MCF 10A (cell line): ENCODE measurements at regions not wholly inside any gene's neighbourhood (a gene's known extent, or its start where the extent isn't known, plus 50 kb on each side); places are given as distances from the start of the nearest gene placed in this dataset.

Experiments used
- BruUV-seq: library from RNA; stranded (reverse); fragments of 400-500 nt; replicated peaks from 2 replicates; lab custom pipeline; 2021; lab: Mats Ljungman, UMichigan
- CTCF ChIA-PET: fragments of 300-600 bp; sonication (Branson Sonifier 250); formaldehyde crosslinking; extraction: SDS; loops from one replicate; lab custom pipeline; 2021; ENCODE audit warnings: antibody characterized with exemption, inconsistent platforms; lab: Yijun Ruan, JAX
- POLR2A ChIA-PET: fragments of 300-600, 350-650 bp; sonication (Branson Sonifier 250); formaldehyde crosslinking; extraction: SDS; loops from one replicate; lab custom pipeline; 2020; ENCODE audit warnings: antibody characterized with exemption, inconsistent platforms; lab: Yijun Ruan, JAX
- DNase-seq: peaks from one replicate; pipeline ENCODE4 v3.0.0-alpha.2; 2018; ENCODE audit not compliant: unreplicated experiment
- H3K27ac Mint-ChIP-seq: one replicate; pipeline ENCODE4 v1.8.0; 2022; ENCODE audit warnings: mild to moderate bottlenecking, low read depth, mixed read lengths; ENCODE audit not compliant: unreplicated experiment
- H3K27me3 Mint-ChIP-seq: one replicate; pipeline ENCODE4 v1.8.0; 2022; ENCODE audit warnings: mixed read lengths; ENCODE audit not compliant: insufficient read depth, unreplicated experiment
- H3K36me3 Mint-ChIP-seq: one replicate; pipeline ENCODE4 v1.8.0; 2022; ENCODE audit warnings: mild to moderate bottlenecking, moderate library complexity, mixed read lengths; ENCODE audit not compliant: insufficient read depth, unreplicated experiment
- H3K4me1 Mint-ChIP-seq: one replicate; pipeline ENCODE4 v1.8.0; 2022; ENCODE audit warnings: mixed read lengths; ENCODE audit not compliant: insufficient read depth, unreplicated experiment
- H3K4me3 Mint-ChIP-seq: one replicate; pipeline ENCODE4 v1.8.0; 2022; ENCODE audit warnings: mild to moderate bottlenecking, moderate library complexity, mixed read lengths; ENCODE audit not compliant: unreplicated experiment
- H3K9me3 Mint-ChIP-seq: one replicate; pipeline ENCODE4 v1.8.0; 2022; ENCODE audit warnings: mixed read lengths; ENCODE audit not compliant: unreplicated experiment
- intact Hi-C: fragments of 100-400 bp; cut with micrococcal nuclease; formaldehyde crosslinking; loops from 2 replicates; pipeline ENCODE4 v1.14.1; 2022
- TF ChIP-seq, protein P1 (sequence below): fragments of 200-600 bp; IDR thresholded peaks from one replicate; pipeline ENCODE4 v1.8.0; 2022; ENCODE audit warnings: antibody characterized with exemption, mild to moderate bottlenecking; ENCODE audit not compliant: unreplicated experiment

DNA sequence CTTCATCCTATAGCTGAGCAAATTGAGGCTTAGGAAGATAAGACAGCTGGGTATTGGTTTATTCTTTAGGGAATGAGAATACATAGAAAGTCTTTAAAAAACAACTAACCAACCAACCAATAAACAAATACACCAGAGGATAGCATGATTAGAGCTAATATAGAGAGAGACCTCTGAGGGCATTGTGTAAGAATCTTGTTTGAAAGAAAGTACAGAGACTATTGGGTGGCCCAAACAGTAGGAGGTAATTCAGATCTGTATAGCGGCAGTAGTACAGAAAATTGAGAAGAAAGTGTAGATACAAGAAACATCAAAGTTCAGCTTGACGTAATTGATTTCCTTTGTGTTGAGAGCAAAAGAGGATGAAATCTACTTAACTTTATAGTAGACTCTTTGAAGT lies 1951.0 kb upstream of the ADGRL3 start:
- Mint-ChIP-seq H3K4me3 (no peak overlapping the region), H3K27me3 (no peaks in the 10 kb centered on the region), H3K27ac (no peak overlapping the region), H3K9me3 (no peaks in the 10 kb centered on the region), H3K36me3 (no peaks in the 10 kb centered on the region), H3K4me1 (no peaks in the 10 kb centered on the region)
- CTCF ChIA-PET: interaction anchor here (0.5 to 0.9 kb wide), 4 partner anchors 10 to 1528 kb away, joined by 3 to 4 read pairs (median 3); no protein-coding TSS in a partner anchor
- POLR2A ChIA-PET: interaction anchor here (0.9 kb wide), 1 partner anchor 12 kb away, joined by 3 read pairs; no protein-coding TSS in a partner anchor
- BruUV-seq: no TSS peak
- DNase-seq: no peak
- TF ChIP-seq, protein P1, sequence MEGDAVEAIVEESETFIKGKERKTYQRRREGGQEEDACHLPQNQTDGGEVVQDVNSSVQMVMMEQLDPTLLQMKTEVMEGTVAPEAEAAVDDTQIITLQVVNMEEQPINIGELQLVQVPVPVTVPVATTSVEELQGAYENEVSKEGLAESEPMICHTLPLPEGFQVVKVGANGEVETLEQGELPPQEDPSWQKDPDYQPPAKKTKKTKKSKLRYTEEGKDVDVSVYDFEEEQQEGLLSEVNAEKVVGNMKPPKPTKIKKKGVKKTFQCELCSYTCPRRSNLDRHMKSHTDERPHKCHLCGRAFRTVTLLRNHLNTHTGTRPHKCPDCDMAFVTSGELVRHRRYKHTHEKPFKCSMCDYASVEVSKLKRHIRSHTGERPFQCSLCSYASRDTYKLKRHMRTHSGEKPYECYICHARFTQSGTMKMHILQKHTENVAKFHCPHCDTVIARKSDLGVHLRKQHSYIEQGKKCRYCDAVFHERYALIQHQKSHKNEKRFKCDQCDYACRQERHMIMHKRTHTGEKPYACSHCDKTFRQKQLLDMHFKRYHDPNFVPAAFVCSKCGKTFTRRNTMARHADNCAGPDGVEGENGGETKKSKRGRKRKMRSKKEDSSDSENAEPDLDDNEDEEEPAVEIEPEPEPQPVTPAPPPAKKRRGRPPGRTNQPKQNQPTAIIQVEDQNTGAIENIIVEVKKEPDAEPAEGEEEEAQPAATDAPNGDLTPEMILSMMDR: no peak
- intact Hi-C loops: loop anchor here (10.0 kb wide), 1 partner anchor 514 kb away; no protein-coding TSS in a partner anchor

DNA sequence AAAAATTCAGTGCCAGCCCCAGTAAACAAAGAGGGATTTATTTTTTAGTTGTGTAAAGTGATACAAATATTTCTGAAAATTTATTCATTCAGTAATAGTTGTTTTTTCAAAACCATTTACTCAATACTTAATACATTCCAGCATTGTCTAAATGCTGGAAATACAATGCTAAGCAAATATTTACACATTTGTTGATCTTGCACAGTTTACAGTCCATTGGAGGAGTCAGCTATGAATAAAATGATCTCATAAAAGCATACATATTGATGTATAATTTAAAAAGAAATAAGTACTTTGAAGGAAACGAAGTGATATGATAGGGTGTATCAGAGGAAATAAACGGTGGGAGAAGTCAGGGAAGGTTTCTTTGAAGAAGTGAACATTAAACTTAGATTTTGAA lies 1942.1 kb upstream of the ADGRL3 start:
- BruUV-seq: no TSS peak
- no peak overlapping the region for H3K4me3 Mint-ChIP-seq
- CTCF ChIA-PET: interaction anchor here (1.3 to 1.5 kb wide), 2 partner anchors 8 to 10 kb away, joined by 3 read pairs; no protein-coding TSS in a partner anchor
- intact Hi-C loops: no loop called here
- H3K4me1 Mint-ChIP-seq: no peaks in the 10 kb centered on the region
- POLR2A ChIA-PET: no interaction called here
- H3K9me3 Mint-ChIP-seq: peaks cover 7% of the 10 kb centered on the region
- H3K27me3 Mint-ChIP-seq: no peaks in the 10 kb centered on the region
- H3K27ac Mint-ChIP-seq: no peak overlapping the region
- no peaks in the 10 kb centered on the region for H3K36me3 Mint-ChIP-seq
- DNase-seq: no peak
- TF ChIP-seq, protein P1: no peak

DNA sequence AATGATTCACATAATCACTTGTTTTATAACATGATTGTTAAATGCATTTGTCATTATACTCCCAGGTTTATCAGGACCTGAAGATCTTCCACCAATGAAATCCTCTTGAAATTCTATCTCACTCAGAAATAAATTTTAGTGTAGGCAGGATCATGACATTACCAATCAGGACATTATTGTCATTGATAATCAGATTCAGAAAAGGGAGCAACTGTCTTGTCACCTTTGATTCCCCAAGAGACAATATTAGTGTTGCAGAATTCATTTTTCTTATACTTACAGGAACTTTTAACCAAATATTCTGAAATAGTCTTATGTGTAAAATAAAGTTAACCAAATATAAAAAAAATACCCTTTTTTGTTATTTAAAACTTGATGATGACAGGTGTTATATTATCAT lies 1892.5 kb upstream of the ADGRL3 start:
- ChIA-PET POLR2A (no interaction called here), CTCF (no interaction called here)
- H3K36me3 Mint-ChIP-seq: no peaks in the 10 kb centered on the region
- DNase-seq: no peak
- TF ChIP-seq, protein P1: no peak
- no peaks in the 10 kb centered on the region for H3K27me3 Mint-ChIP-seq
- no peak overlapping the region for H3K27ac Mint-ChIP-seq
- no peak overlapping the region for H3K4me3 Mint-ChIP-seq
- intact Hi-C loops: no loop called here
- no peaks in the 10 kb centered on the region for H3K9me3 Mint-ChIP-seq
- no TSS peak for BruUV-seq
- H3K4me1 Mint-ChIP-seq: no peaks in the 10 kb centered on the region

DNA sequence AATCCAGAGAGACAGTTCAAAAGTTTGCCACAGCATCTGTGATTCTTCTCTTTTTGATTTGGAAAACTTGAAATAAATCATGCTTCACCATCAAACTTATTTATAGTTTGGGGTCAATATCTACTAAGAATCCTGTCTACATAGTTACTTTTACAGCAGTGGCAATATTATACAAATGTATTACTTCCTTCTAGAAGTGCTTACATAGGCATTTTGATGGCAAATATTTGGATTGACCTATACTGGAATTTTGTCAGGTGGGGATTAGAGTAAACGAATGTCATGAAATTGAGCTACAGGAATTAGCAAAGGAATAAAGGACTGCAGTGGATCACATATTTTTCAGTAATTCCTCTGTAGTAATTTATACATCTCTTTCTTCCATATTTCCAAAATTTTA lies 1885.5 kb upstream of the ADGRL3 start:
- no peak overlapping the region for H3K27ac Mint-ChIP-seq
- BruUV-seq: no TSS peak
- no peaks in the 10 kb centered on the region for H3K27me3 Mint-ChIP-seq
- intact Hi-C loops: no loop called here
- H3K4me1 Mint-ChIP-seq: no peaks in the 10 kb centered on the region
- POLR2A ChIA-PET: no interaction called here
- no peak overlapping the region for H3K4me3 Mint-ChIP-seq
- CTCF ChIA-PET: no interaction called here
- no peaks in the 10 kb centered on the region for H3K36me3 Mint-ChIP-seq
- H3K9me3 Mint-ChIP-seq: no peaks in the 10 kb centered on the region
- no peak for DNase-seq
- TF ChIP-seq, protein P1: no peak
